Keratinocyte (primary cell): ENCODE measurements at regions not wholly inside any gene's neighbourhood (a gene's known extent, or its start where the extent isn't known, plus 50 kb on each side); places are given as distances from the start of the nearest gene placed in this dataset.

Source experiments
- DNase-seq: peaks from one replicate; pipeline ENCODE4 v3.0.0-alpha.2; 2011; ENCODE audit warnings: low read depth, missing footprints, low spot score
- FAIRE-seq: peaks from 2 replicates; lab custom pipeline; 2011; peaks lifted over from hg19 to GRCh38; lab: Jason Lieb, UNC
- H2AFZ ChIP-seq: 2 replicates; pipeline ENCODE4 v1.6.0; 2012; ENCODE audit warnings: low read length, control low read depth, inconsistent platforms; ENCODE audit not compliant: control insufficient read depth
- H3K27ac ChIP-seq: 2 replicates; pipeline ENCODE4 v1.5.1; 2011; ENCODE audit warnings: low read length; ENCODE audit not compliant: control insufficient read depth, insufficient read depth
- H3K27me3 ChIP-seq: 3 replicates; pipeline ENCODE4 v1.6.0; 2011; ENCODE audit warnings: low read length; ENCODE audit not compliant: control insufficient read depth, insufficient read depth; ENCODE audit errors: extremely low read depth
- H3K36me3 ChIP-seq, 2 experiments: 2 replicates in 1 of 2; 3 replicates in 1 of 2; pipeline ENCODE4 v1.5.1; 2011; ENCODE audit warnings: low read length in 2 of 2, mild to moderate bottlenecking in 1 of 2; ENCODE audit not compliant: control insufficient read depth in 2 of 2, insufficient read depth in 2 of 2; ENCODE audit errors: extremely low read depth in 1 of 2
- H3K4me1 ChIP-seq: 3 replicates; pipeline ENCODE4 v1.5.1; 2011; ENCODE audit warnings: low read length; ENCODE audit not compliant: control insufficient read depth, insufficient read depth; ENCODE audit errors: extremely low read depth
- H3K4me2 ChIP-seq: 3 replicates; pipeline ENCODE4 v1.6.0; 2011; ENCODE audit warnings: low read depth, low read length; ENCODE audit not compliant: control insufficient read depth, insufficient read depth; ENCODE audit errors: extremely low read depth
- H3K4me3 ChIP-seq, 3 experiments: fragments of 200-600 bp in 1 of 3; sonication (generic) in 1 of 3; 2 replicates in 2 of 3; 3 replicates in 1 of 3; pipeline ENCODE4 v1.5.1; 2011 to 2016; ENCODE audit warnings: low read length in 3 of 3, mild to moderate bottlenecking in 3 of 3, control low read depth in 2 of 3, inconsistent platforms in 1 of 3, low read depth in 1 of 3, mixed read lengths in 1 of 3, mixed run types in 1 of 3, moderate library complexity in 1 of 3; ENCODE audit not compliant: control insufficient read depth in 2 of 3, insufficient read depth in 2 of 3; ENCODE audit errors: extremely low read depth in 1 of 3
- H3K79me2 ChIP-seq: 2 replicates; pipeline ENCODE4 v1.6.0; 2012; ENCODE audit warnings: low read length; ENCODE audit not compliant: control insufficient read depth, insufficient read depth
- H3K9ac ChIP-seq: 3 replicates; pipeline ENCODE4 v1.6.0; 2011; ENCODE audit warnings: low read length; ENCODE audit not compliant: control insufficient read depth, insufficient read depth; ENCODE audit errors: extremely low read depth
- H3K9me1 ChIP-seq: 3 replicates; pipeline ENCODE4 v1.6.0; 2011; ENCODE audit warnings: low read length; ENCODE audit not compliant: control insufficient read depth, insufficient read depth; ENCODE audit errors: extremely low read depth
- H3K9me3 ChIP-seq: 2 replicates; pipeline ENCODE4 v1.5.1; 2012; ENCODE audit warnings: low read depth, low read length; ENCODE audit not compliant: control insufficient read depth
- H4K20me1 ChIP-seq: 3 replicates; pipeline ENCODE4 v1.6.0; 2011; ENCODE audit warnings: low read length; ENCODE audit not compliant: control insufficient read depth, insufficient read depth; ENCODE audit errors: extremely low read depth
- CTCF ChIP-seq, 3 experiments: IDR thresholded peaks in 1 of 3; conservative IDR thresholded peaks in 1 of 3; optimal IDR thresholded peaks in 1 of 3; 2 replicates in 2 of 3; 3 replicates in 1 of 3; pipeline versions ENCODE3 to v1.5.1; 2011; ENCODE audit warnings: low read length in 3 of 3, mild to moderate bottlenecking in 3 of 3, moderate library complexity in 2 of 3, control low read depth in 1 of 3, inconsistent platforms in 1 of 3; ENCODE audit not compliant: insufficient read depth in 2 of 3; ENCODE audit errors: extremely low read depth in 1 of 3
- EZH2 ChIP-seq: IDR thresholded peaks from one replicate; pipeline ENCODE4 v1.6.1; 2012; ENCODE audit warnings: inconsistent platforms, mild to moderate bottlenecking, low read length, moderate library complexity
- dilution Hi-C: fragments of 300-500 bp; cut with MboI; formaldehyde crosslinking; loops from one replicate; pipeline ENCODE4 v1.7.0; 2020; ENCODE audit warnings: low sequenced_read_pairs; ENCODE audit not compliant: extremely low pct_ligation_motif_present

DNA sequence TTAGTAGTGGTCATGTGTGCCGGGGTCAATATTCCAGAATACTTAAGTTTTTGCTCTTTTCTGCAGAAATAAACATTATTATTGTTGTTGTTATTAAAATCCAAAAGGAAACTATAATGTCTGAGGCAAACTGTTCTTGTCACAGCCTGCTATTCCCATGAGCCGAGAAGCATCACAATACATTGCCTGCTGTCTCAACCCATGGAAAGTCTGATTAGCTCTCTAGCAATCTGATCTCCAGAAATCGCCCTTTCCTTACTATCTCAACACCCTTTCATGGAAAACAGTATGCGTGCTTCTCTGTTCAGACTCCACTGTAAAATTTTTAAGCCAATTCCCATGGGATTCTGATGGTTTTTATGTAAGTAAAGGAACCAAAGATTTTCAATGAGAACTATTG lies 811.0 kb downstream of the TUSC7 start:
- Histone ChIP-seq H3K4me1 (no peaks in the 10 kb centered on the region), H3K9me3 (no peaks in the 10 kb centered on the region), H3K9me1 (no peaks in the 10 kb centered on the region), H3K4me3 (no peak overlapping the region), H3K79me2 (no peaks in the 10 kb centered on the region), H4K20me1 (no peaks in the 10 kb centered on the region), H3K9ac (no peak overlapping the region), H3K4me2 (no peak overlapping the region), H2AFZ (no peak overlapping the region), H3K36me3 (no peaks in the 10 kb centered on the region), H3K27ac (no peak overlapping the region), H3K27me3 (no peaks in the 10 kb centered on the region)
- TF ChIP-seq CTCF (optimal IDR thresholded peaks at IDR 0.05 in 1 of 3, IDR thresholded peaks at IDR 0.05 in 1 of 3, conservative IDR thresholded peaks at IDR 0.05 in 1 of 3; ENCODE audit: extremely low read depth in 1 of 3, insufficient read depth in 2 of 3, low read length in 3 of 3): no peak
- no peak for TF ChIP-seq EZH2
- no peak for FAIRE-seq
- dilution Hi-C loops: no loop called here
- DNase-seq: no peak

DNA sequence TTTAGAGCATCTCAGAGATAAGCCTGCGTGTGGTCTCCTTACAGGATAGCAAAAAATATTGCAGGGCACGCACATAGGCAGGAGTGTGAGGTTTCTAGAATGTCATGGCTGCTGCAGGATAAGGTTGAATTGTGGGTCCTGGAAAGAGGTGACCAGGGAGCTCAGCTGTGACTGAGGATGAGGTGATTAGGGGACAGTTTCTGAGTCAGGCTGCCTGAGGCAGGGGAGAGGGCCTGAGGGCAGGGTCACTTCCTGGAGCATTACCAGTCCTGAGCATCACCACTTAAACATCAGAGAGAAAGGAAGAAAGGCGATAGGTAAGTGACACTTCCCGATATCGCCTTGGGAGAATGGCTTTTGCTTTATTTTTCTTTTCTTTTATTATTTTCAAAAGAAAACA lies 813.8 kb downstream of the TUSC7 start:
- Histone ChIP-seq H3K9me1 (no peaks in the 10 kb centered on the region), H3K27me3 (no peaks in the 10 kb centered on the region), H3K4me1 (no peaks in the 10 kb centered on the region), H3K27ac (no peak overlapping the region), H3K4me3 (no peak overlapping the region), H3K36me3 (no peaks in the 10 kb centered on the region), H2AFZ (no peak overlapping the region), H3K9me3 (no peaks in the 10 kb centered on the region), H3K9ac (no peak overlapping the region), H3K79me2 (no peaks in the 10 kb centered on the region), H3K4me2 (no peak overlapping the region), H4K20me1 (no peaks in the 10 kb centered on the region)
- FAIRE-seq: no peak
- TF ChIP-seq EZH2 (no peak), CTCF (optimal IDR thresholded peaks at IDR 0.05 in 1 of 3, IDR thresholded peaks at IDR 0.05 in 1 of 3, conservative IDR thresholded peaks at IDR 0.05 in 1 of 3; ENCODE audit: extremely low read depth in 1 of 3, insufficient read depth in 2 of 3, low read length in 3 of 3) (no peak)
- dilution Hi-C loops: no loop called here
- DNase-seq: no peak
